NOMO-1 treated with dmso at 0.1 percent for 144 hours (cell line): ENCODE measurements at regions not wholly inside any gene's neighbourhood (a gene's known extent, or its start where the extent isn't known, plus 50 kb on each side); places are given as distances from the start of the nearest gene placed in this dataset.

ENCODE experiments used
- DNase-seq: peaks from one replicate; lab custom pipeline; 2025; ENCODE audit not compliant: unreplicated experiment; lab: John Stamatoyannopoulos, UW

DNA sequence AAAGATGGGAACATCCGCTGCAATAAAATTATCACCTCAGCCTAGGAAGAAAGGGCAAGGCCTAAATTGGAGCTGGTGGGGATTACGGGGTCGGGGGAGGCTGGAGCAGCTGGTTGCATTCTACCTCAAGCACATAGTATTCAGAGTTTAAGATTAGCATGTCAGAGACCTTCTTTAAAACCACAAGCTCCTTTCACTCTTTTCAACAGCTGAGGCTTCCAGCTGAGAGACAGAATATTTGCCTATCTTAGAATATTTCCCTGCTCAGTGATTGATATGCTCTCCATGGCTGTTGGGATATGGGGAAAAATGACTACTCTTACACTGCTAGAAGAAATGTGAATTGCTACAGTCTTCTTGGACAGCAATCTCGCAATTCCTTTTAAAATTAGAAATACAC is 248.6 kb downstream of the TBX15 start:
- DNase-seq: no peak

- DNase-seq: no peak
These were observed 251.8 kb downstream of the TBX15 start for GRCh38 chr1:118736322-118736721.

GRCh38 chr1:118717893-118718292 is 270.2 kb downstream of the TBX15 start:
- DNase-seq: no peak

DNA sequence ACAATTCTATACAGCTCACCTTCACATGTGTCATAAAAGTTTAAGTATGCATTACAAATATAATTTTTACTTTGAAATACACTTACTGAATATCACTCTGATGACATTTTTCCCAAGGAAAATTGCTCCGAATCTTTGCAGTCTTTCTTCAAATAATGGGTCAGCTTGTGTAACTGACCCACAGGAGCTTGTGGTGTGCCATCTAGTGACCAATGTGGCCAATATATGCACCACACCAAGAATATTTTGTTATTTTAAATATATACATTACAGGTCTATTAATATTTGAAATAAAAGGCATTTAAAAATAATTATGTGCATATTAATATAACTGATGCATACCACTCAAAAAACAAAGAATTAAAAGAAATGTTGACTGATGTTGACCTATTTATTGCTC is 271.4 kb downstream of the TBX15 start:
- no peak for DNase-seq

- no peak for DNase-seq
These were observed 276.8 kb downstream of the TBX15 start for GRCh38 chr1:118711356-118711755.

DNA sequence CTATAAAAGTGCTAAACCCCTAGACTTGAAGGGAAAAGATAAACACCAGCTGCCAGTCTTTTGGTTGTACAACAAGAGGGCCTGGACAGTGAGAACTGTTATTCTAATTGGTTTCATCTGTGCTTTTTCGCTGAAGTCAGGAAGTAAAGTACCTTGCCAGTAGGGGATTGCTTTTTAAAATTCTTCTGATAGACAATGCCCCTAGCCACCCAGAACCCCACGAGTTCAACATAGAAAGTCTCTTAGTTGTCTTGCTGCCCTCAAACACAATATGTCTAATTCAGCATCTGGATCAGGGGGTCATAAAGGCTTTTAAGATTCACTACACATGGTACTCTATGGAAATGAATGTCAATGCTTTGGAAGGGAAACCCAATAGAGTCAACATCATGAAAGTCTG is 289.2 kb downstream of the TBX15 start:
- DNase-seq: no peak

DNA sequence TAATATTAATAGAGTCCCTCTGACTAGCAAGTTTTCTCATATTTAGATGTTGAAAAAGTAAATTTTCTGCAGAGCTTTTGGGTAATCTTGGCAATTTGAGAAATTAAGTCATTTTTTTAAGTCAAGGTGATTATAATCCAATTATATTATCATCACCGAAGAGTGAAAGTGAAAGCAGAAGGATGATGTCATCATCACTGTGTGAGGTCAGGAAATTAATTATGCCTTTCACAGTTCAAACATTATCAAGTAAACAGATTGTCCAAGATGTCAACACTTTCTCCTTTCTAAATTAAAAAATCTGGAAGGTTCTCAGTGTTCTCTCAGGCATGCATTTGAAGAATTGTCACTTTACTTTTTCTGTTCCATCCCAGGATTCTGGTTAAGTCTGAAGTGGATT is 296.0 kb downstream of the TBX15 start:
- DNase-seq: no peak

GRCh38 chr1:118688891-118689290 is 299.3 kb downstream of the TBX15 start:
- DNase-seq: no peak

- no peak for DNase-seq
These were observed 326.3 kb downstream of the TBX15 start for GRCh38 chr1:118661769-118662320.

DNA sequence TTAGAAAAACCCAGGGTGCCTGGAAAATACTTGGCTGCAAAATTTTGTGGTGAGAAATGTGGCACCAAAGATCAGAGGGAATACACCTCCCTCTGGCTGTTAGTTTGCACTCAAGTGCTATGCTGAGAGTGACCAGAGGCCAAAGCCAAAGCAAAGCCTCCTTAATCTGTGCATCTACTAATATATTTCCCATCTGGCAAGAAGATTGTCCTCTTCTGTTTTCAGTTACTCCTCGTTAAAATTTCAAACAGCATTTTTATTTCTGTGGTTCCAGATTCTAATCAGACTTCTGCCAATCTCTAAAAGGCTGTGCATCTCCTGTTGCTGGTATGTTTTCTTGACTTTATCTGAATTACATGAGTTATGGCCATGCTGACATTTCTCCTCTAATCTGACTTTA is 327.4 kb downstream of the TBX15 start:
- DNase-seq: no peak

- DNase-seq: no peak
These were observed 328.5 kb downstream of the TBX15 start for GRCh38 chr1:118659646-118660045.

GRCh38 chr1:118650107-118650807 is 337.9 kb downstream of the TBX15 start:
- DNase-seq: no peak

DNA sequence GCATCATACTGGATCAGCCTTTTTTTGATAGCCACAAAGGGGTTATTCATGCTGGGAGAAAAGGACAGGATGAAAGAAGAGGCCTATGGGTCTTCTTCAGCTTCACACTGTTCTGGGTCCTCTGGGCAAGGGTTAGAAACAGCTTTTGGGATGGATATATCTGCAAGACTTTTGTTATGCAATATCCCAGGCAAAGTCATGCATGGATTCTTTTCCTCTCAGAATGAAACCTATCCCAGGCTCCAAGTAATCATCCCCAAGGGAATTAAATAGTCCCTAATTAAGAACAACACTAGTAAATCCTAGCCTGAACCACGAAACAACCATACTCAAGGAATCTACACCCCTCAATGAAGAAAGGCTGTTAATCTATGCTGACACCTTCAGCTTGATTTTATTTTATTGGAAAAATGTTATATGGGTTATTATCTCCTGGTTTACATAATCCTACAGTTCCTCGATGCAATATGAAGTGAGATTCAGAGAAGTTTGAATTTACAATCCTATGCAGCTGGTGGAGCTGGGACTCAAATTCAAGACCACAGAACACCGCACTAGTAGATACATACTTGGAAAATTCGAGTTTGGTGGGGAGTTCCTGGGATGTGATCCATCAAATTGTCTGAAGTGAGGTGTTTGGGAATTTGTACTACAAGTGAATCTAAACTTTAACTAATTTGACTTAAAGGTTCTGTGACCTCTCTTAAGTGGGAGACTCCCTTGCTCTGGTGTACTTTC is 338.6 kb downstream of the TBX15 start:
- no peak for DNase-seq

DNA sequence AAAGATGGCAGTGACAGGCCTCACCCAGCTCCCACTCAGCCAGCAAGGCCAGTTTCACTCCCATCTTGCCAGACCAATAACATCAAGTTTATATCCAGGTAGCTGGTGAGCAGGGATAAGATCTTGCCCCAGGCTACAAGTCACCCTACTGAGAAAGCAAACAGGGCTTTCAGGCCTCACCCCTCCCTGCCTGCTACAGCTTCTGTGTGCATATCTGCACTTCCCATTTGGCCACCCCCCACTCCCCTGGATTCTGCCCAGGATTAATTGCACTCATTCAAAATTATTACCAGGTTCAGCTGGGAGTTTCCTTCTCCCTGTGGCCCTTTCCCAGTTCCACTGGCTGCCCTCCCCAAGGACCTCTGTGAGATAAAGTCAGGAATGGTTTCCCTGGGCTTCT is 352.1 kb downstream of the TBX15 start:
- DNase-seq: no peak

DNA sequence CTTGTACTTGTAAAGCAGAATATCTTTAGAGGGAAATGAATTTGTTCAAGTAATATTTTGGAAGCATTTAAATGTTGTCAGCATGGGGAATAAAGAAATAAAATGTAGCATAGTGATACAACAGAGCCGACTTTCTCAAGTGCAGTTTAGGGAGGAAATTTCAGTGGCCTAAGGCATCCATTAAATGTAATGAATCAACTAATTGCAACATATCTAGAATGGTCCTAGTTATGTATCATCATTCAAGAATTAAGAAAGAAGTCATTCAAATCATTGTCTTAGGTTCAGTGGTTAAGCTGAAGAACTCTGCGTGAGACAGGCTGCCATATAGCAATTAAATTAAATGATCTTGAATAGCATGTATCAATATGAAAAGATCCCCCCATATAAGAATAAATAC is 360.7 kb downstream of the TBX15 start:
- DNase-seq: no peak

- DNase-seq: no peak
These were observed 366.3 kb downstream of the TBX15 start for GRCh38 chr1:118621839-118622238.

DNA sequence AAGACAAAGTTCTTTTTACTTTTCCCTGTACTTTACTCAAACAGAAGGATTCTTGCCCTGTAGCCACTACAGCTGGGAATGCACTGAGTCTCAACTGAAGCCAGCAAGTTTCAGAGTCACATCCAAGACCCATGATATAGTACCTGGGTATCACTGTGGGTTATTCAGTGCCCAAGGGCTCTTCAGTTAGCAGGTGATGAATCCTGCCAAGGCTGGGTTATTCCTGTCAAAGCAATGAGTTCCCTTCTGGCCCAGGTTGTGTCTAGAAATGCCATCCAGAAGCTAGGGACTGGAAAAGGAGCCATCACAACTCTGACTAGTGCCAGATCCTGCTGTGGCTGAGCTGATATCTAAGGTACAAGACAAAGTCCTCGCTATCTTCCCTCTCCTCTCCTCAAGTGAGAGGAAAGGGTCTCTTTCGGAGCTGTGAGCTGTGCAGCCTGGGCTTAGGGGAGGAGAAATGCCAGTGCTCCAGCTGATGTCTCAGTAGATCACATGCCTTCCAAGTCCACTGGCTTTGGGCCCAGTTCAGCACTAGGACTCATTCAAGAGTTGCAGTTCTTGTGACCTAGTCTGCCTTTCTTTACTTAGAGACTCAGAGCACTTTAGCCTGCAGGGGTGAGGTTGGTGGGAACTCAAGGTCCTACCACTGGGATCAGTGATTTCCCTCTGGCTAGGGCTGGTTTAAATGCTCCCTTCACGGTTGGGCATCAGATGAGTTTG is 369.4 kb downstream of the TBX15 start:
- no peak for DNase-seq

DNA sequence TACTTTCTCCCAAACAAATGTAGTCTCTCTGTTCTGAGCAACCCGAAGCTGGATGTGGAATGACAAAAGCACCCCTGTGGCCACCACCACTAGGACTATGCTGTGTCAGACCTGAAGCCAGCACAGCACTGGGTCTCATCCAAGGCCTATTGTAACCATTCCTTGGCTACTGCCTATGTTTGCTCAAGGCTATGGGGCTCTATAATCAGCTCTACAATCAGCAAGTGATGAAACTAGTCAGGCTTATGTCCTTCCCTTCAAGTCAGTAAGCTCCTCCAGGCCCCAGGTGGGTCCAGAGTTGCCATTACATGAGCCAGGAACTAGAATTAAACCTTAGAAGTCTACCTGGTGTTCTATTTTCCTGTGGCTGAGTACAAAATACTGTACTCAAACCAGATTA is 370.2 kb downstream of the TBX15 start:
- DNase-seq: no peak

DNA sequence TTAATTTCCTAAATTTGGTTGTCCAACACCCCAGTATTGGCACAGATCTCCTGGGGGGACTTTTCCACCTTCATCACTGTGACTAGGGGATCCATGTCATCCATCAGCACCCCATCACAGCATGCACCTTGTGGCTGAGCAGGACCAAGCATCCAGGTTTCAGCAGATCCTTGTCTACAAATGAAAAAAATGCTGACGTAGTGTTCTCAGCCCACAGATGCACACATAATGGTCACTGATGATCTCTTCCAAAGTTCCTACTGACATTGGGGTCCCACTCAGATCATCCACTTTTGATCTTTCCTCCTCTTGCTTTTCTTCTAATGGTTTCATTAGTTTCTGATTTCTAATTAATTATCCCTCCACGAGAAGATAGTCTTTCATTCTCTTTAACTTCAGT is 373.1 kb downstream of the TBX15 start:
- no peak for DNase-seq

DNA sequence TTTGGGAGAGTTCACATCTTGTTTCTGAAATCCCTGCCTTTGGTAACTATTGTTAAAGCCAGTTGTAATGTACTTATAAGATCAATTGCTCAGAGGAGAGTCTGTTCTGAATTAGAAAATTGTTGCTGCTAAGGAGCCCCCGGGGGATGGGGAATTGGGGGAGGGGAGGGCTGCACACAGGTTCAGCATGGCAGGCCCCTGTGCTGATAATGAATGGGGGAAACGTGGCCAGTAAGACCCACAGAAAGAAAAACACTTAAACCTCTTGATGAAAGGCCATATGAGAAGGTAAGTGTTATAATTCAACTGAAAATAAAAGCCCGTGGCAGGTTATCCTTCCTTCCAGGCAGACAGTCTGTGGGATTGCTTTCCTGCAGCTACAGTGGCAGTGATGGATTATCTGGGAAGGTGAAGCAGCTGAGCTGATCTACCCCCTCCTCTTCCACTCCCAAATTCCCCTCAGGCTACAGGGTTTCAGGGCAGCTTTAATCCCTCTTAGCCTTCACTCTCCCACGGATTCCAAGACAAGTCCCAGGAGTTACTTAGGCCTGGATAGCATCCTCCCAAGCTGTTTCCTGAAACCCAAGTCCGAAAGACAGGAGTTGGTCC is 398.8 kb downstream of the TBX15 start:
- DNase-seq: no peak

- no peak for DNase-seq
These were observed 399.6 kb downstream of the TBX15 start for GRCh38 chr1:118588566-118588965.
